ENCODE measurements at regions not wholly inside any gene's neighbourhood (a gene's known extent, or its start where the extent isn't known, plus 50 kb on each side); places are given as distances from the start of the nearest gene placed in this dataset.

- intact Hi-C loops (cut with DNase I; ENCODE audit: low total_unique reads): no loop called here
- no peaks in the 10 kb centered on the region for H3K36me3 ChIP-seq
These were observed 109.6 kb upstream of the CDC42EP3 start for GRCh38 chr2:37781028-37781427.

GRCh38 chr2:37782155-37782673, 110.8 kb upstream of the CDC42EP3 start:
- H3K4me1 ChIP-seq: peaks cover 0 to 8% (median 0%) of the 10 kb centered on the region in 6 donors
- WGBS, 5 donors: 79 to 87% (median 84%) methylated on average over 8 of the region's 8 CpGs
- H3K27me3 ChIP-seq (replicated peaks in 1 of 7): no peaks in the 10 kb centered on the region
- H3K4me3 ChIP-seq: no peak overlapping the region
- peak overlapping the region in 3 of 8 donors; percentile 5 to 38 (median 27) for H3K27ac ChIP-seq
- DNase-seq: no peak
- no peak for TF ChIP-seq POLR2AphosphoS5 (IDR thresholded peaks at IDR 0.05)
- no peak for TF ChIP-seq CTCF (IDR thresholded peaks at IDR 0.05 in 8 of 11, conservative IDR thresholded peaks at IDR 0.05 in 3 of 11)
- no peak for TF ChIP-seq POLR2A (IDR thresholded peaks at IDR 0.05)
- intact Hi-C loops (cut with DNase I; ENCODE audit: low total_unique reads): no loop called here
- H3K36me3 ChIP-seq: no peaks in the 10 kb centered on the region
- H3K9me3 ChIP-seq: peaks cover 0 to 5% (median 0%) of the 10 kb centered on the region in 8 donors

More at GRCh38 chr2:37781028-37781427, 109.6 kb upstream of the CDC42EP3 start:
- no peaks in the 10 kb centered on the region for H3K9me3 ChIP-seq
- no peak overlapping the region for H3K27ac ChIP-seq
- H3K4me3 ChIP-seq: no peak overlapping the region
- no peak for DNase-seq
- peaks cover 0 to 11% (median 0%) of the 10 kb centered on the region in 6 donors for H3K4me1 ChIP-seq
- H3K27me3 ChIP-seq (replicated peaks in 1 of 7): no peaks in the 10 kb centered on the region
- 87 to 93% (median 88%) methylated on average over 5 of the region's 5 CpGs for WGBS, 5 donors
- TF ChIP-seq POLR2A (IDR thresholded peaks at IDR 0.05): no peak
- TF ChIP-seq POLR2AphosphoS5 (IDR thresholded peaks at IDR 0.05): no peak
- TF ChIP-seq CTCF (IDR thresholded peaks at IDR 0.05 in 8 of 11, conservative IDR thresholded peaks at IDR 0.05 in 3 of 11): no peak

DNA sequence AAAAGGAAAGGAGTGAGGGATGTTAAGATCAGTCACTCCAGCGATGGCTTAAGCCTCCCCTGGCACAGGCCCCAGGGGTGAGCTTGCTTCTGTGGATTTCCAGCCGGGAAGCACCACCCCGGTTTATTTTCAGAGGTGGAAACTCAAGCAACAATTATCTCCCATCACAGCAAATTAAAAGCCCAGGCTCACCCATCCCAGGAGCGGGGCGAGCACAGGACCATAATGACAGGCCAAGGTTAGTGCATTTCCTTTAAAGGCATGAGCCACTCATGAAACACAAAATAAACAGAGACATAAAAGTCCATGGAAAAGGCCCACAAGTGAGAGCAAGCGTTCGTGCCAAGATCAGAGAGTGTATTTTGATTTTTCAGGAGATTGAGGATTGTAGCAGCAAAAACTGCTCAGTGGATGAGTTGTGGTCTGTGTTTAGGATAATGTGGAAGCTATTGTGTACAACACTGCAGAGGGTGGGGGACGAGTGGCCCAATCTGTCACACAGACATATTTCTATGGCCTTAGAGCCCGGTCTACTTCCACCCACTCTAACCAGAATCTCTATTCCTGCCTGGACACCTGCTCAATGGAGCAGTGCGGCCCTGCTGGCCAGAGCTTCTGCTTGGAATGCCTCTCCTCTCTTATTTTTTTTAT, 111.4 kb upstream of the CDC42EP3 start:
- Histone ChIP-seq H3K27ac (peak overlapping the region in 6 of 8 donors; percentile 5 to 47 (median 40)), H3K9me3 (peaks cover 0 to 12% (median 4%) of the 10 kb centered on the region in 8 donors), H3K27me3 (replicated peaks in 1 of 7) (no peaks in the 10 kb centered on the region), H3K36me3 (no peaks in the 10 kb centered on the region), H3K4me3 (no peak overlapping the region), H3K4me1 (peaks cover 0 to 8% (median 0%) of the 10 kb centered on the region in 6 donors)
- 56 to 76% (median 71%) methylated on average over 10 of the region's 10 CpGs for WGBS, 5 donors
- intact Hi-C loops (cut with DNase I; ENCODE audit: low total_unique reads): no loop called here
- TF ChIP-seq POLR2AphosphoS5 (IDR thresholded peaks at IDR 0.05): no peak
- no peak for TF ChIP-seq POLR2A (IDR thresholded peaks at IDR 0.05)
- no peak for TF ChIP-seq CTCF (IDR thresholded peaks at IDR 0.05 in 8 of 11, conservative IDR thresholded peaks at IDR 0.05 in 3 of 11)
- no peak for DNase-seq

DNA sequence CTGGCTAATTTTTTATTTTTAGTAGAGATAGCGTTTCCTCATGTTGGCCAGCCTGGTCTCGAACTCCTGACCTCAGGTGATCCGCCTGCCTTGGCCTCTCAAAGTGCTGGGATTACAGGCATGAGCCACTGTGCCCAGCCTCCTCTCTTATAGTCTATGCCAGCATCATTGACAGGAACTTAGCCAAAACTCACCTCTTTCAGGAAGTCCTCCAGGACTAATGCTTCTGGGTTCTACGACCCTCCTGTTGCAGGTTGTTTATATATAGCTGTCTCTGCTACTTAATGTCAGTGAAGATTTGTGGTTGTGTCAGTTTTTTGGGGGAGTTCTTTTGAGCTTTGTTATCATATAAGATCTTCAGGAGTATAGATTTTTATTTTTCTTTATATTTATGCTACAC, 112.1 kb upstream of the CDC42EP3 start:
- Histone ChIP-seq H3K9me3 (peaks cover 0 to 19% (median 11%) of the 10 kb centered on the region in 8 donors), H3K27ac (peak overlapping the region in 1 of 8 donors; percentile 41), H3K36me3 (no peaks in the 10 kb centered on the region), H3K4me3 (no peak overlapping the region), H3K4me1 (peaks cover 0 to 8% (median 0%) of the 10 kb centered on the region in 6 donors), H3K27me3 (replicated peaks in 1 of 7) (no peaks in the 10 kb centered on the region)
- intact Hi-C loops (cut with DNase I; ENCODE audit: low total_unique reads): no loop called here
- no peak for DNase-seq
- WGBS, 5 donors: 73 to 95% (median 88%) methylated on average over 4 of the region's 4 CpGs
- no peak for TF ChIP-seq CTCF (IDR thresholded peaks at IDR 0.05 in 8 of 11, conservative IDR thresholded peaks at IDR 0.05 in 3 of 11)
- TF ChIP-seq POLR2A (IDR thresholded peaks at IDR 0.05): no peak
- no peak for TF ChIP-seq POLR2AphosphoS5 (IDR thresholded peaks at IDR 0.05)
